ENCODE measurements at regions not wholly inside any gene's neighbourhood (a gene's known extent, or its start where the extent isn't known, plus 50 kb on each side); places are given as distances from the start of the nearest gene placed in this dataset.

DNA sequence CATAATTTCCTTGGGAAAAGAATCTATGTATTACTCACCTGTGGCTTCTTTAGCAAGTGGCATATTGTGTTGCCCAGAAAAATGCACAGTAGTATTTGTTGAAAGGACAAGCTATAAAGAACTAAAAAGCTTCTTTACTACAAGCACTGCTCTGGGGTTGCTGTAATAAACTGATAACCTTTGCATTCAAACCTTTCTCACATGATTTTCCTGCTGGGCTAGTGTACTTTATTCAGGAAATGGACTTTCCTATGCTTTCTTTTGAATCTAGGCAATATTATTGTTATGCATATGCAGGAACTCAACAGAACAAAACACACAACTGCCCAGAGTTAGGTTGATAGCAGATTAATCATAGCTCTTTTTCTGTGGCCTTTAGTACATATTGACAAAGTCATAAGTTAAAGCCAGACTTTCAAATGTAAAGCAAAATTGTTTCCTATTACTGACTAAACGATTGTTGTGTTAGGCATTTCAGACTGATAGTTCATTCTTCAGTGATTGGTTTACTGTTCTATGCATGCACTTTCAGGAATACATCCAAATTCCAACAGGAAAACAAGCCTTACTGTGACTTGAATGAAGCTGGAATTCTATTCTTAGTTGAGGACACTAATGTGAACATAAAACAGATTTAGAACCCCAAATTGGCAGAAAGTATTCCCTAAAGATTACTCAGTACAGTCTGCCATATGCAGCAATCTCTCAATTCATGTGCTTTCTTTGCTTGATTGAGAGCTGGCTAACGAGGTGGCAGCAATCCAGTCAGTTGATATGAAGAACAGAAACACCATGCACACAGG, 564.3 kb upstream of the NEGR1 start:
- no peaks in the 10 kb centered on the region for H3K27me3 ChIP-seq (ENCODE audit: insufficient read depth, low read length, poor library complexity)
- H3K4me3 ChIP-seq (ENCODE audit: low read depth in 1 of 2, low read length in 2 of 2) = no peak overlapping the region
- H3K36me3 ChIP-seq (ENCODE audit: insufficient read depth, low read length) = no peaks in the 10 kb centered on the region
- H4K20me1 ChIP-seq (ENCODE audit: insufficient read depth, low read length) = no peaks in the 10 kb centered on the region
- TF ChIP-seq, protein P1, sequence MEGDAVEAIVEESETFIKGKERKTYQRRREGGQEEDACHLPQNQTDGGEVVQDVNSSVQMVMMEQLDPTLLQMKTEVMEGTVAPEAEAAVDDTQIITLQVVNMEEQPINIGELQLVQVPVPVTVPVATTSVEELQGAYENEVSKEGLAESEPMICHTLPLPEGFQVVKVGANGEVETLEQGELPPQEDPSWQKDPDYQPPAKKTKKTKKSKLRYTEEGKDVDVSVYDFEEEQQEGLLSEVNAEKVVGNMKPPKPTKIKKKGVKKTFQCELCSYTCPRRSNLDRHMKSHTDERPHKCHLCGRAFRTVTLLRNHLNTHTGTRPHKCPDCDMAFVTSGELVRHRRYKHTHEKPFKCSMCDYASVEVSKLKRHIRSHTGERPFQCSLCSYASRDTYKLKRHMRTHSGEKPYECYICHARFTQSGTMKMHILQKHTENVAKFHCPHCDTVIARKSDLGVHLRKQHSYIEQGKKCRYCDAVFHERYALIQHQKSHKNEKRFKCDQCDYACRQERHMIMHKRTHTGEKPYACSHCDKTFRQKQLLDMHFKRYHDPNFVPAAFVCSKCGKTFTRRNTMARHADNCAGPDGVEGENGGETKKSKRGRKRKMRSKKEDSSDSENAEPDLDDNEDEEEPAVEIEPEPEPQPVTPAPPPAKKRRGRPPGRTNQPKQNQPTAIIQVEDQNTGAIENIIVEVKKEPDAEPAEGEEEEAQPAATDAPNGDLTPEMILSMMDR (IDR thresholded peaks at IDR 0.05; ENCODE audit: borderline replicate concordance, extremely low read depth, low read length, poor library complexity, severe bottlenecking) = no peak
- TF ChIP-seq EZH2 (IDR thresholded peaks at IDR 0.05; ENCODE audit: borderline replicate concordance, low read depth, low read length, severe bottlenecking) = no peak
- H3K79me2 ChIP-seq (ENCODE audit: insufficient read depth, low read length) = no peaks in the 10 kb centered on the region
- no peaks in the 10 kb centered on the region for H3K9me3 ChIP-seq (ENCODE audit: insufficient read depth, low read length, severe bottlenecking)
- H3K9ac ChIP-seq (ENCODE audit: low read depth, low read length) = no peak overlapping the region
- ATAC-seq (ENCODE audit: insufficient read depth, low read depth) = no peak
- H3K4me1 ChIP-seq (ENCODE audit: insufficient read depth, low read length) = no peaks in the 10 kb centered on the region
- H2AFZ ChIP-seq (ENCODE audit: low read depth, low read length) = no peak overlapping the region
- no peak overlapping the region for H3K27ac ChIP-seq (ENCODE audit: low read length)
- no peak for DNase-seq
- H3K4me2 ChIP-seq (ENCODE audit: insufficient read depth, low read length) = no peak overlapping the region

DNA sequence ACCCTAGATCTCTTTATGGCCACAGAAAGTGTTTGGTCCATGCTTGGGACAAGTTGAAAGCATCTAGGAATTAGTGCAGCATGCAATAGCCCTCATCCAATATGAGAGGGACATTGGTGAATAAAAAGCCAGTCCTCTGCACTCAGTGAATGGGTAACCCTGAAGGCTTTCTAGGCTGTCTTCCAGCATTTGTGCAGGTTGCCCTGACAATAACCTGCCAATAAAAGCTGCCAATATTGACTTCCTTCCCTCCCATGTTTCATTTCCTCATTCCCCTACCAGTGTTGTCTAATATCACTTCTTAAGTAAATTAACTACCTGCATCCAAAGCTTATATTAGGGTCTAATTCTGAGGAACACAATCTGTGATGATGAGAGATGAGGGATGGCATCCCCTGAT, 563.6 kb upstream of the NEGR1 start:
- ATAC-seq (ENCODE audit: insufficient read depth, low read depth) = no peak
- no peak for TF ChIP-seq EZH2 (IDR thresholded peaks at IDR 0.05; ENCODE audit: borderline replicate concordance, low read depth, low read length, severe bottlenecking)
- TF ChIP-seq, protein P1 (IDR thresholded peaks at IDR 0.05; ENCODE audit: borderline replicate concordance, extremely low read depth, low read length, poor library complexity, severe bottlenecking) = no peak

DNA sequence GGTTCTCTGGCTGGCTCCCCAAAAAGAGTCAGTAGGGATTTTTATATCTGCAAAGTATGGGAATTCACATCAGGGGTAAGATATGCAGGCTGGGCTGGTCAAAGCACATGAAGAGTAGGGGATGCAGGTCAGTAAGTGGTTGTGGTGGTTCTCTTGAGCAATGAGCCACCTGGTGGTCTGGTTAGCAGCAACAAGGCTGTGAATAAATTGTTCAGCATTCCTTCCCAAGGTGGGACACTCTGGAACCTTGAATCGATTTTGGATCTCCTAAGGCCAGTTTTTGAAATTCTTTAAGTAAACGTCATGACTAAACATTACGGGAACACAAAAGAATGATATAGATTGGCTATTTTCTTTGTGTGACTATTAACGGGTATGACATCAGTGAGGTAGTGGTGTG, 563.0 kb upstream of the NEGR1 start:
- Histone ChIP-seq H2AFZ (ENCODE audit: low read depth, low read length) (no peak overlapping the region), H3K4me2 (ENCODE audit: insufficient read depth, low read length) (no peak overlapping the region), H3K27me3 (ENCODE audit: insufficient read depth, low read length, poor library complexity) (no peaks in the 10 kb centered on the region), H3K79me2 (ENCODE audit: insufficient read depth, low read length) (no peaks in the 10 kb centered on the region), H3K27ac (ENCODE audit: low read length) (no peak overlapping the region), H3K9me3 (ENCODE audit: insufficient read depth, low read length, severe bottlenecking) (no peaks in the 10 kb centered on the region), H3K4me1 (ENCODE audit: insufficient read depth, low read length) (no peaks in the 10 kb centered on the region), H3K4me3 (ENCODE audit: low read depth in 1 of 2, low read length in 2 of 2) (no peak overlapping the region), H3K9ac (ENCODE audit: low read depth, low read length) (no peak overlapping the region), H3K36me3 (ENCODE audit: insufficient read depth, low read length) (no peaks in the 10 kb centered on the region), H4K20me1 (ENCODE audit: insufficient read depth, low read length) (no peaks in the 10 kb centered on the region)
- ATAC-seq (ENCODE audit: insufficient read depth, low read depth) (no peak), DNase-seq (no peak)
- TF ChIP-seq, protein P1 (IDR thresholded peaks at IDR 0.05; ENCODE audit: borderline replicate concordance, extremely low read depth, low read length, poor library complexity, severe bottlenecking) = peak; percentile 17
- no peak for TF ChIP-seq EZH2 (IDR thresholded peaks at IDR 0.05; ENCODE audit: borderline replicate concordance, low read depth, low read length, severe bottlenecking)

More for the DNA sequence above, 563.6 kb upstream of the NEGR1 start:
- Histone ChIP-seq H3K27me3 (ENCODE audit: insufficient read depth, low read length, poor library complexity) (no peaks in the 10 kb centered on the region), H2AFZ (ENCODE audit: low read depth, low read length) (no peak overlapping the region), H3K9ac (ENCODE audit: low read depth, low read length) (no peak overlapping the region), H3K79me2 (ENCODE audit: insufficient read depth, low read length) (no peaks in the 10 kb centered on the region), H3K36me3 (ENCODE audit: insufficient read depth, low read length) (no peaks in the 10 kb centered on the region), H4K20me1 (ENCODE audit: insufficient read depth, low read length) (no peaks in the 10 kb centered on the region), H3K4me2 (ENCODE audit: insufficient read depth, low read length) (no peak overlapping the region), H3K9me3 (ENCODE audit: insufficient read depth, low read length, severe bottlenecking) (no peaks in the 10 kb centered on the region), H3K4me1 (ENCODE audit: insufficient read depth, low read length) (no peaks in the 10 kb centered on the region), H3K4me3 (ENCODE audit: low read depth in 1 of 2, low read length in 2 of 2) (no peak overlapping the region), H3K27ac (ENCODE audit: low read length) (no peak overlapping the region)
- no peak for DNase-seq
